ENCODE measurements at regions not wholly inside any gene's neighbourhood (a gene's known extent, or its start where the extent isn't known, plus 50 kb on each side); places are given as distances from the start of the nearest gene placed in this dataset.
"Not testable (repeated sequence)": the region's sequence is repeated elsewhere in the genome, so short reads cannot be mapped to it uniquely, and the experiment has no call there.

- DNase-seq (ENCODE audit: low read depth, low spot score): not testable (repeated sequence)
Observed at GRCh38 chr6:67879928-67880327, 755.2 kb upstream of the ADGRB3 start.

GRCh38 chr6:67879105-67879904 is 755.8 kb upstream of the ADGRB3 start:
- DNase-seq (ENCODE audit: low read depth, low spot score): not testable (repeated sequence)

GRCh38 chr6:67878216-67878615 is 756.9 kb upstream of the ADGRB3 start:
- not testable (repeated sequence) for DNase-seq (ENCODE audit: low read depth, low spot score)

- no peak for DNase-seq (ENCODE audit: low read depth, low spot score)
Observed at GRCh38 chr6:67877288-67877687, 757.8 kb upstream of the ADGRB3 start.

GRCh38 chr6:67875877-67876383 is 759.2 kb upstream of the ADGRB3 start:
- DNase-seq (ENCODE audit: low read depth, low spot score): no peak

- DNase-seq (ENCODE audit: low read depth, low spot score): no peak
Observed at GRCh38 chr6:67870321-67870720, 764.8 kb upstream of the ADGRB3 start.

GRCh38 chr6:67863346-67863745 is 771.7 kb upstream of the ADGRB3 start:
- no peak for DNase-seq (ENCODE audit: low read depth, low spot score)

GRCh38 chr6:67854098-67854497 is 781.0 kb upstream of the ADGRB3 start:
- no peak for DNase-seq (ENCODE audit: low read depth, low spot score)

- DNase-seq (ENCODE audit: low read depth, low spot score): no peak
Observed at GRCh38 chr6:67839818-67840217, 795.3 kb upstream of the ADGRB3 start.

- no peak for DNase-seq (ENCODE audit: low read depth, low spot score)
Observed at GRCh38 chr6:67825201-67825895, 809.7 kb upstream of the ADGRB3 start.

GRCh38 chr6:67818322-67818721 is 816.8 kb upstream of the ADGRB3 start:
- no peak for DNase-seq (ENCODE audit: low read depth, low spot score)

- no peak for DNase-seq (ENCODE audit: low read depth, low spot score)
Observed at GRCh38 chr6:67815623-67816022, 819.5 kb upstream of the ADGRB3 start.

GRCh38 chr6:67814262-67814661 is 820.8 kb upstream of the ADGRB3 start:
- DNase-seq (ENCODE audit: low read depth, low spot score): no peak

- no peak for DNase-seq (ENCODE audit: low read depth, low spot score)
Observed at GRCh38 chr6:67812693-67813092, 822.4 kb upstream of the ADGRB3 start.

- no peak for DNase-seq (ENCODE audit: low read depth, low spot score)
Observed at GRCh38 chr6:67812125-67812524, 823.0 kb upstream of the ADGRB3 start.

GRCh38 chr6:67811239-67812037 is 823.6 kb upstream of the ADGRB3 start:
- DNase-seq (ENCODE audit: low read depth, low spot score): no peak

- not testable (repeated sequence) for DNase-seq (ENCODE audit: low read depth, low spot score)
Observed at GRCh38 chr6:67804808-67805207, 830.3 kb upstream of the ADGRB3 start.

GRCh38 chr6:67802771-67803170 is 832.3 kb upstream of the ADGRB3 start:
- DNase-seq (ENCODE audit: low read depth, low spot score): no peak

- DNase-seq (ENCODE audit: low read depth, low spot score): no peak
Observed at GRCh38 chr6:67792996-67793395, 842.1 kb upstream of the ADGRB3 start.

- DNase-seq (ENCODE audit: low read depth, low spot score): no peak
Observed at GRCh38 chr6:67790569-67790968, 844.5 kb upstream of the ADGRB3 start.

GRCh38 chr6:67787119-67787518 is 848.0 kb upstream of the ADGRB3 start:
- not testable (repeated sequence) for DNase-seq (ENCODE audit: low read depth, low spot score)

- no peak for DNase-seq (ENCODE audit: low read depth, low spot score)
Observed at GRCh38 chr6:67779876-67780275, 855.2 kb upstream of the ADGRB3 start.
